ENCODE measurements at regions not wholly inside any gene's neighbourhood (a gene's known extent, or its start where the extent isn't known, plus 50 kb on each side); places are given as distances from the start of the nearest gene placed in this dataset.
"Not testable (repeated sequence)": the region's sequence is repeated elsewhere in the genome, so short reads cannot be mapped to it uniquely, and the experiment has no call there.

DNA sequence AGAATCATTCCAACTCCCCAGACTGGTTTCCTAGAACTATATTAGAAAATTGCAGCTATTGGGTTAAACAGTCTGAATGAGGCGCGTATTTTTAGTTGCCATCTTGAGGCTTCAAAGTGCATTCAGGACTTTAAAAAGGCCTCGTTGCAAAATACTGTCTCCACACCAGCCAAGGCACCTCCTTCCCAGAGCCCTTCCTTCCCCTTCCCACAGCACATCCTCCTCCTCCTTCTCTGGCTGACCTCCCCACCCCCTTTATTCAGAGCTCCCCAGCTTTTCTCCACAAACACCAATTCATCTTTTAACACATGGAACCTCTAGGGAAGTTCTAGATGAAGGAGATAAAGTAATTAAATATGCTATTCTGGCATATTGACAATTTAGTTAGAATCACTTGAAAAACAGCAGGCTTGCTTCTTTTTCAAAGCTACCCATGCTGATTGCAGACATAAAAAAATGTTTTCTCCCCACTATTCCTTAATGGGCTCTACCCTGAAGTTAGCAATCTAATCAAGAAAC lies 90.3 kb downstream of the RTP5 start:
- DNase-seq, result no peak

DNA sequence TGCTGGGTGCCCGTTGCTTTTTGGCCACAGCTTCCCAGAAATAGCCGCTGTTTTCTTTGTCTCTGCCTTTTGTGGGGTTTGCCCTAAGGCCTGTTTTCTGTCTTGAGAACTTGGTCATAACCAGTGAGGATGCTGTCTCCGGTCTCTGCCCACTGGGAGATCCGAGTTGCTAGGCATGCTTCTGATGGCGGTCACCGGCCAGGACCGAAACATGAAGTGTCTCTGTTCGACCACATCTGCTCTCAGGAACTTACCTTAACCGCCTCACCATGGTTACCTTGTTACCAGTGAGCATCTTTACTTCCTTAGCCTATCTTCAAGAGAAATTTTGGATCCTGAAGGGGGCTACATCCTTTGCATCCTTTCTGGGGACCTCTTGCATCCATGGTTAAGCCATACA lies 91.9 kb downstream of the RTP5 start:
- DNase-seq, result no peak

DNA sequence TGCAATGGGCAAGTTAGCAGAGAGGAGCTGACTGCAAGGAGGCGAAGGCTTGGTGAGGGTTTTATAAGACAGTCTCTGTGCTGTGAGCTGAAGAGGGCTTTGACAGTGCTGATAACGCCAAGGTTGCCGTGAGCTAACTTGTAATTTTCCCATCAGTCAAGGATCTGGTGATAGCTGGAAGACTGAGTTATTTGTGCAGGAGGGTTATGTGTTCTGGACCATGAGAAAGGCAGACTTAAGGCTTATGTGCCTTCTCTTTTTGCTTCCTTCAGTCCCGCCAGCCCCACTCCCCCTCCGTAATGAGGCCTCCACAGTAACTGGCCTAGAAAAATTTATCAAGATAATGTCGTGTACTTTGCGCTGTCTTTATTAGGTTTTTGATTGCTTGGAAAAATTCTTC lies 94.6 kb downstream of the RTP5 start:
- DNase-seq, result no peak

DNA sequence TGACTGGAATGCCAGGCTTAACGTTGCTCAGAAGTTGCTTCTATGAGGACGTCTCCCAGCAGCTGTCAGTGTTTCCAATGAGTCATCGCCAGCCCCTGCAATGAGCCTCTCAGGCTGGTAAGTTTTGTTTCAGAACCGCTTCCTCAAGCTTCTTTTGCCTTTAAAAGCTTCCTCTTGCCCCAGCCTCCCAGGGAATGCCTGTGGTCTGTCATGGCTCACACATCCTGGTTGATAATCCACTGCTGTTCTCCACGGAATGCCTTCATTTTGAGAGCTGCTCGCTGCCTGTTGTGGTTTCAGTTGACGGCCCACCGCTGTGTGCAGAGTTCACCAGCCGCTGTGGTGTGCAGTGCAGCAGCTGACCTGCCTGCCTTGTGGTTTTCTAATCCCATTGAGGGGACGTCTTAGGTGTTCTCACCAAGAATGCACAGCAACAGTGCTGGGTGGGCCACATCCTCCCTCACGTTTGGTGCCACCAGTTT lies 96.4 kb downstream of the RTP5 start:
- DNase-seq, result no peak

DNA sequence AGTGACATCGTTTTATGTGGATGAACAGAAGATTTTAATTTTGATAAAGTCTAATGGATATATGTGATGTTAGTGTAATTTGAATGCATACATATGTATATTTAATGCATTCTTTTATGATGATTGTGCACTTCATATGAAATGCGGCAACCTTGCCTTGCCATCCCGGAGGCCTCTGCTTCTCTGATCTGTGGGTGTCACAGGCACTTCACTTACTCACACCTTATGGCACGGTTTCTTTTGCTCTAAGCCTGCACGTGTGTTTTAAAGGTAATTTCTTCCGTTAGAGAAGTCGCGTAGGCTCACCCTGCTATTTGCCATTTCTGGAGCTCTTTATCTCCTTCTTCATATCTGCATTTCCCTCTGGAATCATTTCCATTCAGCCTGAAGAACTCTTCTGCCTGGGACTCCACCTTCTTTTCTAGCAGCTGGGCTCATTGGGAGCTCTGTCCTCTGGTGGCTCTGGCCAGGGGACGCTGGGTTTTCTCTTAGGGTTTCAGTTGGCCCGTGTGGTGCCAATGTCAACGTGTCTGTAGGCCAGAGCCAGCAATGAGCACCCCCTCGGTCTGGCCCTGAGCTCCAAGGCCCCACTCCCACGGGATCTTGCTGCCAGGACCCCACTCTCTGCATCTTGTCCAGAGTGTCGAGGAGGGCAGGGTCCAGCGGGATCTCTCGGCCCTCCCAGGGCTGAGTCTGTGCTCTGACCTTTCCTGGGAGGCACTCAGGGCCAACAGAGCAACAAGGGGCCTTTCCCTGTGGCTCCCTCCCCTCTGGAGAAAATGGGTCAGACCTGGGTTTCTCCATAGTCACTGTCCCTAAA lies 97.3 kb downstream of the RTP5 start:
- DNase-seq, result no peak

DNA sequence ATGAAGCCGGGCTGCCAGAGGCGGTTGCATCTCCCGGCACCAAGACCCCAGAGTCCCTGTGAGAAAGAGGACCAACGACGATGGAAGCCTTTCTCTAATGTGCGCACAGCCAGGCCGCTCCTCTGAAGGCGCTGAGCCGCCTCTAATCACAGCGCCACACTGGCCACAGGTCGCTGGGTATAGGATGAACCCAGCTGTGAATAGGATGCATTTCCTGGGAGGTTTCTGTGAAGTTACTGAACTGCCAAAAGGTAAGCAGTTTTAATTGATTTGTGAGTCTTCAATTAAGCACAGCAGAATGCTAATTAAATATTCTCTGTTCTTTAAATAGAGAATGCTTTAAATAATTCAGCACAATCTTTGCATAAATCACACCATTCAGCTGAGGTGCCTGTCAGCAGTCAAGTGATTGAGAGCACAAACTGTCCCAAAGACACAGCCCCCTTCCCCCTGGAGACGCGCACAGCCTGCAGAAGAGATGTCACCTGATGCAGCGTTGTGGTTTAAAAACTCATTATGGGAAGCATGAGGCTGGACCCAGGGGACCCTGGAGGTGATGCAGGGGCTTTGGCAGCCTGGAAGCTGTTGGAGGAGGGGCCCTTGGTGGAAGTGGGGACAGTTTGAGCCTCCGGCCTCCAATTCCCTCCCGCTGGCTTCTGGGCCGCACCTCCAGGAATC lies 98.1 kb downstream of the RTP5 start:
- DNase-seq, result no peak

DNA sequence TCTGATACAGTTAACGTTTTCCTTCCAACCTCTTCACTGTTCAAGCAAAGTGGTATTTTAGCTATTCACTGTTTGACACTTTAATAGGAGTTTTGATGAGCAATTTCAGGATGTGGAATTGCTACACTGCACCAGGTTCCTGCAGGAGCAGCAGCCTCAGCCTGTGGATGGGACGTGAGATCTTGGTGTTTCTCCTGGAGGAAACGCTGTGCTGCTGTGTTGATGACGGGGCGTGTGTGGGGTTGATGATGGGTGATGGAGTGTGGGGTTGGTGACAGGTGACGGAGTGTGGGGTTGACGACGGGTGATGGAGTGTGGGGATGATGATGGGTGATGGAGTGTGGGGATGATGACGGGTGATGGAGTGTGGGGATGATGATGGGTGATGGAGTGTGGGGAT lies 98.9 kb downstream of the RTP5 start:
- no peak for DNase-seq

DNA sequence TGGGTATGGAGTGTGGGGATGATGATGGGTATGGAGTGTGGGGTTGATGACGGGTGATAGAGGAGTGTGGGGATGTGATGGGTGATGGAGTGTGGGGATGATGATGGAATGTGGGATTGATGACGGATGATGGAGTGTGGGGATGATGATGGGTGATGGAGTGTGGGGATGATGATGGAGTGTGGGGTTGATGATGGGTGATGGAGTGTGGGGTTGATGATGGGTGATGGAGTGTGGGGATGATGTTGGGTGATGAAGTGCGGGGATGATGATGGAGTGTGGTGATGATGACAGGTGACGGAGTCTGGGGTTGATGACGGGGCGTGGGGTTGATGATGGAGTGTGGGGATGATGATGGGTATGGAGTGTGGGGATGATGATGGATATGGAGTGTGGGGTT lies 99.7 kb downstream of the RTP5 start:
- not testable (repeated sequence) for DNase-seq

DNA sequence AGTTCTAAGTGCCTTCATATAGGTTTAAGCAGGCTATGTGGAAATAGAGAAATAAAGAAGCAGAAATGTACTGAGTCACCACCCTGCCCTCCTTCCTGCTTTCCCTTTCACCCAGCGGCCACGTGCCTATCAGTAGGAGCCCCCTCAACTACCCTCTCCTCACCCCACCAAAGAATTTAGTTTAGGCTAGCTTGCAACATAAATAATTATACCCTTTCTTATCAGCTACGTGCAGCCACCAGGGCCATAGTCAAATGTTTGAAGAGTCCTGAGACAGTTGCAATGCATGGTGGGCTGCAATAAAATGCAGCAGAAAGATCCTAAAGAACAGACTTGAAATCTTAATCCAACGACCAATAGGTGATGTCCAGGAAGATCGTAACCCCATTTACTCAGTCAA lies 101.2 kb downstream of the RTP5 start:
- DNase-seq, result no peak

DNA sequence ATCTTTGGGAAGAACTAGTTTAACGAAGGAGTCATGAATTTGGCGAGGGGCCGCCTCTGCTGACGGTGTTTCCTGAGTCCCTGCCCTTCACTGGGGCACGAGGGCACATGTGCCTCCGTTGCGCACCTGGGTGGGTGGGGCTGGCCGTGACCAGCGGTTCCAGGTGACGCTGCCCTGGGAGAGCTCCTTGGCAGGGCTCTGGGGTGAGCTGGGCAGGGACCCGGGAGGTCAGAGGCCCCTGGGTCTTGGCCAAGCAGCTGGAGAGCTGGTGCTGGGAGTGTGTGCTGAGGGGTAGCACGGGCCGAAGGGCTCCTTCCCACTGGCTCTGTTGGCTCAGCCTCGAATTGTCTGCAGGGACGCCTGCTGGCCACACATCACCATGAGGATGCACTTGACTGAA lies 104.6 kb downstream of the RTP5 start:
- DNase-seq, result no peak

DNA sequence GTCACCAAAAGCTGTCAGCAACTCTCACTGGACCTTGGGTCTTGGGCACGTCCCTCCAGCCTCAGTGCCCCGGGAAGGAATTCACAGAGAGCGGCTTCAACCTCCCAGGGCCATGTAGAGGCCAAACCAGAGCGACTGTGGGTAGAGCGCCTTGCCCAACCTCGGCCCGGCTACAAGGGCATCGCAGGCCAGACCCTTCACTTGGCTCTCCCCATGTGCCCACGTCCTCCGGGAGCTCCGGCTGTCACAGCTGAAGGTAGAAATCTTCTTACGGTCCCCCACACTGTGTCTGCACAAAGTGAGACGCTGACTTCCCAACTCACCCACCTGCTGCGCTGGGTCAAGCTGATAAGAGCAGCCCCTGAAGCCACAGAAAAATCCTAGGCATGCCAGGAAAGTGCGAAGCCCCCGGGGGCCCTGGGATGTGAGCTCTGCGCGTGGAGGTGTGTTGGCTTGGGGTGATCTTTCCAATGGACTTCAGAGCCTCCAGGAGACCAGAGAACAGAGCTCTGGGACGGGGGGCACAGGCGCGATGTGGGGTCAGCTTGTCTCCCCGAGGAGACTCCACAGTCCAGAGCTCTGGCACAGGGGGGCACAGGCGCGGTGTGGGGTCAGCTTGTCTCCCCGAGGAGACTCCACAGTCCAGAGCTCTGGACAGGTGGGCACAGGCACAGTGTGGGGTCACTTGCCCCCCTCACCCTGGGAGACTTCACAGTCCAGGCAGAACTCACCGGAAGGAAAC lies 105.5 kb downstream of the RTP5 start:
- no peak for DNase-seq

DNA sequence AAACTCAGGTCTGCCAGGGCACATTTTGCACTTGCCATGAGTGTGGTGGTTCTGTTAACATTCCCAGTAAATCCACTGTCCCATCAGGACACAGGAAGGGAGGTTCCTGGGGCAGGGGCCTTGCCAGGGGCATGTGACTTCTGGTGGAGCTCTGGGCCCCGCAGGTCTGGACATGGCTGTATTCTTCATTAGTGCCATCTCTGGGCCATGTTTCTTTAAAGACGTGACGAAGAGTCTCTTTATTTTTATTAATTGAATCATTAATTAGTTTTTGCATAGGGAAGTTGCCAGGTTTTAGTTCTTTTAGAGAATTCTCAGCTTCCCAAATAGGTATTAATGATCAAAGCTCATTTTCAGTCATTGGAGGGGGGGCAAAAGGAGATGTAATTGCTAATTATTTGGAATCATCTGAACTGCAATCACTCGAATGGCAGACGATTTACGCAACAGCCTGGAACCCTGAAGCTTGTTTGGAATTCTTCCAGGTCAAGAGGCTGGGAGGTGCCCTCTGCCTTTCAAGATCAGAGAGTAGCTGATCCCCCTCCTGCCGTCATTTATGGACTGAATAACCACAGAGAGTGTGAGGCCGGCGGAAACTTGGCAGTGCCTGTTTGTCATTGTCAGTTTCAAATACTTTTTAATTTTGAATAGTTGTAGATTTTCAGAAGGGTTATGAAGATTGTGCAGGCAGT lies 106.2 kb downstream of the RTP5 start:
- DNase-seq, result no peak

DNA sequence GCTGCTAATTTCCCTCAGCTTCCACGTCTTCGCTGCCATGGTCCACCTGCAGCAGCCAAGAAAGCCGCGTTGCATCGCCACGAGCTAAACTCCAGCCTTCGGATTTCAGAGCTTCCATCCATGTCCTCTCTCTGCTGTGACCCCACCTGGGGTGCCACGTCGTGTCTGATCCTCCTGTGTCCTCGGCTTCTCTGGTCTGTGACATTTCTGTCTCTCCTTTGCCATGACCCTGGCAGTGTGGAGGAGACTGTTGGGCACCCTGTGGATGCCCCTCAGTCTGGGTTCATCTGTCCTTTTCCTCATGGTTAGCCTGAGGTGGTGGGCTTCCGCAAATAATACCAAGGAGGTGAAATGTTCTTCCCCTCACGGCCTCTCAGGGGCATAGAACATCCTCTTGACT lies 106.8 kb downstream of the RTP5 start:
- no peak for DNase-seq

DNA sequence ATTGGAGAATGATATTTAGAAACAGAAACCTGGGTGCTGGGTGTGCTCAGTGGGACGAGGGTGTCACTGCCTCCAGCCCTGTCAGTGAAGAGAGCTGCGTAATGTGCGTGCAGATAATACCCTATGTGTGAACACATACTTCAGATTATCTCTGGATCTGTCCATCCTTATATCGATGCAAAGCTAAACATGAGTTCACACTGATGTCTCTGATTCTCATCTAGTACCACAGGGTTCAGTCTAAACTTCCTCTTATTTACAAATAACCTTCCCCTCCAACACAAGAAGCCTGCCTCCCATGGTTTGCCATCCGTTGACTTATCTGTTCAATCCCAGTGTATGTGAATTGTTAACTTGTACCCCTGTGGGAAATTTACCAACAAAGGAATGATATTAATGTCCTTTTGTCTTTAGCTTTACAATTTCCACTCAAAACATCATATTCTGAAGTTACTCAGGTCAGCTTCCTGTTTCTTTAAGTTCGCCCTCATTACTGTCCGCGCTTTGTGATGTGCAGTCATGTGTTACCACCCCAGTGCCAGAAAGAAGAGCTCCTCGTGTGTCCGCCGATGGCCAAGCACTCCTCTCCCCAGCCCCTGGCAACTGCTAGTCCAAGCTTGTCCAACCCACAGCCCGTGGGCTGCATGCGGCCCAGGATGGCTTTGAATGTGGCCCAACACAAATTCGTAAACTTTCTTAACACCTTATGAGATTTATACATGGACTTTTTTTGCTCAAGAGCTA lies 108.2 kb downstream of the RTP5 start:
- DNase-seq, result no peak

DNA sequence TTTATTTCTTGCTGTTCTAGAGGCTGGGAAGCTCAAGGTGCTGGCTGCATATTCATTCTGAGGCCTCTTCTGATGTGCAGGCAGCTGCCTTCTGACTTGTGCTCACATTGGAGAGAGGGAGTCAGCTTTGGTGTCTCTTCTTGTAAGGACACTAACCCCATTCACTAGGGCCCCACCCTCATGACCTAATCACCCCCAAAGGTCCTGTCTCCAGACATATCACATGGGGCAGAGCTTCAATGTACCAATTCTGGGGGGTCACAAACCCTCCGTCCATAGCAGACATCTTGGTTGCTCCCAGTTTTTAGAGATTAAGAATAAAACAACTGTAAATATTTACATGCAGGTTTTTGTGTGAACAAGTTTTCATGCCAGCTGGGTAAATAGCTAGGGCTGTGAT lies 109.1 kb downstream of the RTP5 start:
- DNase-seq, result no peak

DNA sequence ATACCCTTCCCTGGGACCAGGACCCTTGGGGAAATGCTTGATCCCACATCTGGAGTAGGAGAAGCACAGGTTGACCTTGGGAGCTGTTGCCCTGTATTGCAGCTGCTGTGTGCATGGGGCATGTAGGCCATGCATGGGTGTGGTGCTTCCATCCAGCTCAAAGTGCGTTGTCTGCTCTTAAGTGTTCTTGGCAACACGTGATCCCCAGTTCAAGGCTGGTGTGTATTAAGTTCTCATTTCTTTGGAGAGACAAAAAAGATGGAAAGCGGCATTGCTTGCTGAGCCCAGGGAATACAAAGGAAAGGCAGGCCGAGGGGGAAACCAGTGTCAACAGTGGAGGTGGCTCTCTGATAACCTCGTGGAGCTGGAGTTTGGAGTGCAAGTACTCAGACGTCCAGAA lies 110.7 kb downstream of the RTP5 start:
- no peak for DNase-seq

DNA sequence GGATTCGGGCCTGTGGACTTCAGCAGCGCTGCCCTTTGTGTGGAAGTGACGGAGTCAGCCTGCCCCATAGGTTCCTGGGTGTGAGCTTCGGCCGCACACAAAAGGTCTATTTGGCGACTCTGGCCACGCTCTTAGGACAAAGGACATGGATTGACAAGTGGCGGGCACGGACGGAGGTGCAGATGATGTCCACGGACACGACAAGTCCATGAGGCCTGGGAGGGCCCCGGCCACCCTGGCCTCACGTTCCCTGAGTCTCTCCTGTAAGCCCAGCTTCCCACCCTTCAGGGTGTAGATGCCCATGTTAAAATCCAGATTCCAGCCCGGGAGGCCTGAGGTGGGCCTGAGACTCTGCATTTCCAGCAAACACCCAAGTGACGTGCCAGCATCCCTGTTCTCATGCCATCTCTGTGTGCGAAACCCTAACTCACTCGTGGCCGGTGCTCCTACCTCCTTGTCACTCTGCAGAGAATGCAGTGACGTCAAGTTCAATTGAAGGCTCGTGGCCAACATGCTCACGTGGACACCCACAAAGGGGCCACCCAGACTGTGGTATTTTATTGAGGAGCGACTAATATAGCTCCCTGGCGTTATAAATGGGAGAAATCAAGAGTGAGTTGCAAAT lies 111.7 kb downstream of the RTP5 start:
- no peak for DNase-seq

DNA sequence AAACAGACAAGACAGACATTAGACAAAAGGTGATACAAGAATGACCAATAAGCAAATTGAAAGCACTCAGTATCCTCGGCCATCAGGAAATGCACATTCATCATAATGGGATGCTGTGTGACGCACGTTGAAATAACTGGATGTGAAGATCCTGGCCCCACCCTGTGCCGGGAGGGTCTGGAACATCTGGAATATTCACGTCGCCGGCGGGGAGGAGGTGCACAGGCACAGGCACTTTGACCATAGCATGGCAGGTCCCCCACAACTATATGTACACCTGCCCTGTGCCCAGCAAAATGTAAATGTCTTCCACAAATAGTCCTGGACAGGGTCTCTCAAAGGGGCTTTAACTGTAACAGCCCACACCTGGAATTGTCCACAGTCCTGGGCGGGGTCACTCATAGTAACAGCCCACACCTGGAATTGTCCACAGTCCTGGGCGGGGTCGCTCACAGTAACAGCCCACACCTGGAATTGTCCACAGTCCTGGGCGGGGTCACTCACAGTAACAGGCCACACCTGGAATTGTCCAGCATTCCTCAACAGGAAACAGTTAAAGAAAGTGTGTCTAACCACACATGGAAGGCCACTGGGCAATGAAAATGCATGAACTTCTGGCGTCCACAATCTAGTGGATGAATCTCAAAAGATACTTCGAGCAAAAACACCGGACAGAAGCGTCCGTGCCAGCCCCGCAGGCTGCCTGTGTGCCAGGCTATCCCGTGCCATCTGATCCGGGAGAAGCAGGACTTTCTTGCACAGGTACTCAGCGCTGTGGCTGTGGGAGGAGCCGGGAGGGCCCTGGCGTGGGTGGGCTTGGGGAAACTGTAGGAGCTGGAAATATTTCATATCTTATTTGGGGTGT lies 113.4 kb downstream of the RTP5 start:
- DNase-seq, result no peak

DNA sequence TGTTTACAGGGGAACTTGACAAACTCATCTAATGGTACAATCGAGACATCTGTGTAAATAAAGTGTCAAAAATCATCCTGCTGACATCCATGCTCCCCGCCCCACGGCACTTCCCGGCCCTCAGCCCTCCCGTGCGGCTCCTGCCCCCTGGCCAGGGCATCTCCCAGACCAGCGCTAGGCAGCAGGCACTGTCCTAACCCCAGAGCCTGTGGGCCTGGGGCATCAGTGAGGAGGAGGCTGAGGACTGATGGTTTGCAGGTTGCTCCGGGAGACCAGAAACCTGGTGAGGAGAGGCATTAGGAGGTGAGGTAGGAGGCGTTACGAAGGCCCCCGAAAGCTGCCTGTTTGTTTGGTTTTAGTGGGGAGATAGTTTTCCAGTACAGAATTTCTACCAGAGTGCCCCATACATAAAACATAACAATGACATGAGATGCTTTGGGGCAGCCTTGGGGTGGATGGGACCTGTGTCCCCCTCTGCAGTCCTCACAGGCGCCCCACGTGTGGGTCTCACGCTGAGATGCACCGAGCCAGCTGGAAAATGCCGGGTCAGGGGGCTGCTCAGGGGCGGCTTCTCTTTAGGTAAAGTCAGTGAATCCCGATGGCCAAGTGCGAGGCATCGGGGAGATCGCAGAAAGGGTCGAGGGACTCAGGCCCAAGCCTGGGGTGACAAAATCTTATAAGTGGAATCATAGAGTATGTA lies 114.2 kb downstream of the RTP5 start:
- DNase-seq, result no peak

DNA sequence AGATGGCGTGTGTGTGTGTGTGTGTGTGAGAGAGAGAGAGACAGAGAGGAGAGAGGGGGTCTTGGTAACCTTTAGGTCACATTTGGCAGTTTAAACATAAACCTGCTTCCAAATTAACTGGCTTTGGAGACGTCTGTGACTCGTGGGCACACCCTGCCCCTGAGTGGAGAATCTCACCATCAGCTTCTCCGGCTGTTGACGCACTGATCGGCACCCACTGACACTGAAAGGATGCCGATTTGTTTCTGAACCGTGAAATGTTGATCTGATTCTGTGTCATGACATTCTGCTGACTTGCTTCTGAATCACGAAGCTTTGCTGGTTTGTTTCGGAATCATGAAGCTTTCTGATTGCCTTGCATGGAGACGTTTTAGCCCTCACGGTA lies 114.7 kb downstream of the RTP5 start:
- DNase-seq, result no peak
